A549 (cell line): ENCODE measurements at regions not wholly inside any gene's neighbourhood (a gene's known extent, or its start where the extent isn't known, plus 50 kb on each side); places are given as distances from the start of the nearest gene placed in this dataset.
"Not testable (repeated sequence)": the region's sequence is repeated elsewhere in the genome, so short reads cannot be mapped to it uniquely, and the experiment has no call there.

ENCODE experiments used
- CHD2 ChIP-seq: fragments of 150-350 bp; IDR thresholded peaks from 2 replicates; pipeline ENCODE4 v1.6.1; 2014; ENCODE audit warnings: low read length; ENCODE audit not compliant: partially characterized antibody
- CTCF ChIP-seq: fragments of >200 bp; sonication (Bioruptor Twin); formaldehyde crosslinking; IDR thresholded peaks from 3 replicates; pipeline ENCODE4 v1.5.1; 2016
- EP300 ChIP-seq, 2 experiments: fragments of >200 bp; sonication (Bioruptor Twin); formaldehyde crosslinking; IDR thresholded peaks; 2 replicates in 1 of 2; 3 replicates in 1 of 2; pipeline ENCODE4 v1.6.1; 2016 to 2017
- KDM1A ChIP-seq: fragments of 200-600 bp; sonication (generic); IDR thresholded peaks from 2 replicates; pipeline ENCODE4 v1.6.1; 2016; ENCODE audit warnings: low read depth, mild to moderate bottlenecking
- MAFK ChIP-seq: fragments of 450-650 bp; IDR thresholded peaks from 2 replicates; pipeline ENCODE4 v1.6.1; 2014; ENCODE audit not compliant: partially characterized antibody
- MYC ChIP-seq: IDR thresholded peaks from 2 replicates; pipeline ENCODE4 v1.6.1; 2012; ENCODE audit warnings: mild to moderate bottlenecking, inconsistent platforms, low read length, improper control_type of control experiment, borderline replicate concordance
- POLR2A ChIP-seq: IDR thresholded peaks from 2 replicates; pipeline ENCODE4 v1.6.1; 2012; ENCODE audit warnings: mild to moderate bottlenecking, low read length
- RAD21 ChIP-seq, 2 experiments: fragments of >200 bp in 1 of 2; sonication (Bioruptor Twin) in 1 of 2; formaldehyde crosslinking in 1 of 2; IDR thresholded peaks in 1 of 2; conservative IDR thresholded peaks in 1 of 2; 2 replicates in 1 of 2; 3 replicates in 1 of 2; pipeline ENCODE4 v1.6.1; 2012 to 2018; ENCODE audit warnings: inconsistent platforms in 1 of 2
- SMC3 ChIP-seq: fragments of >200 bp; sonication (Bioruptor Twin); formaldehyde crosslinking; IDR thresholded peaks from 3 replicates; pipeline ENCODE4 v1.6.1; 2018; ENCODE audit warnings: inconsistent platforms
- USF2 ChIP-seq: fragments of 450-650 bp; IDR thresholded peaks from 2 replicates; pipeline ENCODE4 v1.6.1; 2014; ENCODE audit warnings: antibody characterized with exemption
- ZNF302 ChIP-seq: fragments of 250-450 bp; sonication (Bioruptor Pico); IDR thresholded peaks from 2 replicates; pipeline ENCODE4 v1.9.0; 2021; ENCODE audit warnings: inconsistent platforms, mild to moderate bottlenecking, moderate library complexity
- TF ChIP-seq, protein P1 (sequence below): fragments of >200 bp; sonication (Bioruptor Twin); formaldehyde crosslinking; IDR thresholded peaks from 3 replicates; pipeline ENCODE4 v1.6.1; 2016
- TF ChIP-seq, protein P2 (sequence below): fragments of 200-600 bp; sonication (generic); IDR thresholded peaks from 2 replicates; pipeline ENCODE4 v1.6.1; 2016; ENCODE audit warnings: antibody characterized with exemption, mild to moderate bottlenecking, moderate library complexity

- not testable (repeated sequence) for TF ChIP-seq POLR2A; CTCF; MYC; RAD21 (conservative IDR thresholded peaks at IDR 0.05 in 1 of 2, IDR thresholded peaks at IDR 0.05 in 1 of 2); EP300 (IDR thresholded peaks at IDR 0.05); KDM1A; USF2; CHD2; MAFK; SMC3; ZNF302 (CRISPR knock-in tag)
- TF ChIP-seq, protein P1, sequence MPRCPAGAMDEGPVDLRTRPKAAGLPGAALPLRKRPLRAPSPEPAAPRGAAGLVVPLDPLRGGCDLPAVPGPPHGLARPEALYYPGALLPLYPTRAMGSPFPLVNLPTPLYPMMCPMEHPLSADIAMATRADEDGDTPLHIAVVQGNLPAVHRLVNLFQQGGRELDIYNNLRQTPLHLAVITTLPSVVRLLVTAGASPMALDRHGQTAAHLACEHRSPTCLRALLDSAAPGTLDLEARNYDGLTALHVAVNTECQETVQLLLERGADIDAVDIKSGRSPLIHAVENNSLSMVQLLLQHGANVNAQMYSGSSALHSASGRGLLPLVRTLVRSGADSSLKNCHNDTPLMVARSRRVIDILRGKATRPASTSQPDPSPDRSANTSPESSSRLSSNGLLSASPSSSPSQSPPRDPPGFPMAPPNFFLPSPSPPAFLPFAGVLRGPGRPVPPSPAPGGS, result not testable (repeated sequence)
- TF ChIP-seq, protein P2, sequence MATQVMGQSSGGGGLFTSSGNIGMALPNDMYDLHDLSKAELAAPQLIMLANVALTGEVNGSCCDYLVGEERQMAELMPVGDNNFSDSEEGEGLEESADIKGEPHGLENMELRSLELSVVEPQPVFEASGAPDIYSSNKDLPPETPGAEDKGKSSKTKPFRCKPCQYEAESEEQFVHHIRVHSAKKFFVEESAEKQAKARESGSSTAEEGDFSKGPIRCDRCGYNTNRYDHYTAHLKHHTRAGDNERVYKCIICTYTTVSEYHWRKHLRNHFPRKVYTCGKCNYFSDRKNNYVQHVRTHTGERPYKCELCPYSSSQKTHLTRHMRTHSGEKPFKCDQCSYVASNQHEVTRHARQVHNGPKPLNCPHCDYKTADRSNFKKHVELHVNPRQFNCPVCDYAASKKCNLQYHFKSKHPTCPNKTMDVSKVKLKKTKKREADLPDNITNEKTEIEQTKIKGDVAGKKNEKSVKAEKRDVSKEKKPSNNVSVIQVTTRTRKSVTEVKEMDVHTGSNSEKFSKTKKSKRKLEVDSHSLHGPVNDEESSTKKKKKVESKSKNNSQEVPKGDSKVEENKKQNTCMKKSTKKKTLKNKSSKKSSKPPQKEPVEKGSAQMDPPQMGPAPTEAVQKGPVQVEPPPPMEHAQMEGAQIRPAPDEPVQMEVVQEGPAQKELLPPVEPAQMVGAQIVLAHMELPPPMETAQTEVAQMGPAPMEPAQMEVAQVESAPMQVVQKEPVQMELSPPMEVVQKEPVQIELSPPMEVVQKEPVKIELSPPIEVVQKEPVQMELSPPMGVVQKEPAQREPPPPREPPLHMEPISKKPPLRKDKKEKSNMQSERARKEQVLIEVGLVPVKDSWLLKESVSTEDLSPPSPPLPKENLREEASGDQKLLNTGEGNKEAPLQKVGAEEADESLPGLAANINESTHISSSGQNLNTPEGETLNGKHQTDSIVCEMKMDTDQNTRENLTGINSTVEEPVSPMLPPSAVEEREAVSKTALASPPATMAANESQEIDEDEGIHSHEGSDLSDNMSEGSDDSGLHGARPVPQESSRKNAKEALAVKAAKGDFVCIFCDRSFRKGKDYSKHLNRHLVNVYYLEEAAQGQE, result not testable (repeated sequence)
Observed at GRCh38 chr17:15836249-15836982, 104.3 kb downstream of the TBC1D26 start.
